GM23248 (cell line): ENCODE measurements at regions not wholly inside any gene's neighbourhood (a gene's known extent, or its start where the extent isn't known, plus 50 kb on each side); places are given as distances from the start of the nearest gene placed in this dataset.

Source experiments
- EZH2 ChIP-seq: fragments of 200-600 bp; sonication (generic); IDR thresholded peaks from 2 replicates; pipeline ENCODE4 v1.6.1; 2018; ENCODE audit warnings: antibody characterized with exemption, mild to moderate bottlenecking; ENCODE audit not compliant: insufficient read depth, poor library complexity, severe bottlenecking
- EZH2phosphoT487 ChIP-seq: fragments of 200-600 bp; sonication (generic); IDR thresholded peaks from 2 replicates; pipeline ENCODE4 v1.6.1; 2018; ENCODE audit warnings: antibody characterized with exemption, moderate library complexity, mild to moderate bottlenecking, low read depth; ENCODE audit not compliant: insufficient read depth

DNA sequence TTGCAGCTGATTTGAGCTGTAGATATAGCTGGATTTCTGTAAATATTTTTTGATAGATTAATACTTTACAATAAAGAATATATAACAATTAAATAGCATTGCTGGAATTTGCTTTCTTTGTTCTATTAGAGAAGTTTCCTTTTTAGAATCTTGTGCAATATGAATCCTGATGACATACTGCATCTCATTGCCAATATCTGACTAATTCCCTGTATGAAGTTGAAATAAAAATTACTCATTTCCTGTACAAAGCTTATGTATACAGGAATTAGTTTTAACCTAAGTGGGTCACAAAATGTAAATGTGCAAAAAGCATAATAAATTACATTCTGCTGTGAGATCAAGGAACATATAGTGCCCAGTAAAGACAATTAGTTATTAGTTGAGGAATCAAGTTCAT lies 72.8 kb upstream of the TMEFF2 start:
- TF ChIP-seq EZH2 (no peak), EZH2phosphoT487 (no peak)
